ENCODE measurements at regions not wholly inside any gene's neighbourhood (a gene's known extent, or its start where the extent isn't known, plus 50 kb on each side); places are given as distances from the start of the nearest gene placed in this dataset.

GRCh38 chr16:86325895-86326294 is 184.4 kb upstream of the FOXF1 start:
- DNase-seq (ENCODE audit: extremely low read depth, low read depth) = no peak

GRCh38 chr16:86327321-86327720 is 183.0 kb upstream of the FOXF1 start:
- DNase-seq (ENCODE audit: extremely low read depth, low read depth) = no peak

GRCh38 chr16:86330906-86331305 is 179.4 kb upstream of the FOXF1 start:
- no peak for DNase-seq (ENCODE audit: extremely low read depth, low read depth)

GRCh38 chr16:86334079-86334635 is 176.2 kb upstream of the FOXF1 start:
- DNase-seq (ENCODE audit: extremely low read depth, low read depth) = no peak

GRCh38 chr16:86335266-86336172 is 174.8 kb upstream of the FOXF1 start:
- no peak for DNase-seq (ENCODE audit: extremely low read depth, low read depth)

- DNase-seq (ENCODE audit: extremely low read depth, low read depth) = no peak
Measured at GRCh38 chr16:86337138-86337537, 173.2 kb upstream of the FOXF1 start.

- DNase-seq (ENCODE audit: extremely low read depth, low read depth) = no peak
Measured at GRCh38 chr16:86337581-86338402, 172.5 kb upstream of the FOXF1 start.

- no peak for DNase-seq (ENCODE audit: extremely low read depth, low read depth)
Measured at GRCh38 chr16:86338403-86339115, 171.8 kb upstream of the FOXF1 start.

- DNase-seq (ENCODE audit: extremely low read depth, low read depth) = no peak
Measured at GRCh38 chr16:86342161-86342834, 168.0 kb upstream of the FOXF1 start.

GRCh38 chr16:86343027-86343795 is 167.1 kb upstream of the FOXF1 start:
- no peak for DNase-seq (ENCODE audit: extremely low read depth, low read depth)

- no peak for DNase-seq (ENCODE audit: extremely low read depth, low read depth)
Measured at GRCh38 chr16:86343796-86344585, 166.3 kb upstream of the FOXF1 start.

GRCh38 chr16:86344586-86344871 is 165.8 kb upstream of the FOXF1 start:
- no peak for DNase-seq (ENCODE audit: extremely low read depth, low read depth)

- DNase-seq (ENCODE audit: extremely low read depth, low read depth) = no peak
Measured at GRCh38 chr16:86344881-86345280, 165.4 kb upstream of the FOXF1 start.

- DNase-seq (ENCODE audit: extremely low read depth, low read depth) = no peak
Measured at GRCh38 chr16:86345516-86345915, 164.8 kb upstream of the FOXF1 start.

GRCh38 chr16:86346034-86346433 is 164.3 kb upstream of the FOXF1 start:
- DNase-seq (ENCODE audit: extremely low read depth, low read depth) = no peak

GRCh38 chr16:86347090-86347489 is 163.2 kb upstream of the FOXF1 start:
- no peak for DNase-seq (ENCODE audit: extremely low read depth, low read depth)

GRCh38 chr16:86347916-86348555 is 162.3 kb upstream of the FOXF1 start:
- no peak for DNase-seq (ENCODE audit: extremely low read depth, low read depth)

GRCh38 chr16:86349338-86349900 is 160.9 kb upstream of the FOXF1 start:
- DNase-seq (ENCODE audit: extremely low read depth, low read depth) = no peak
